ENCODE measurements at regions not wholly inside any gene's neighbourhood (a gene's known extent, or its start where the extent isn't known, plus 50 kb on each side); places are given as distances from the start of the nearest gene placed in this dataset.
A peak's percentile ranks its signal among the peaks of the same experiment; 100 is the strongest.
"Not testable (repeated sequence)": the region's sequence is repeated elsewhere in the genome, so short reads cannot be mapped to it uniquely, and the experiment has no call there.

GRCh38 chr17:15802917-15803316 is 70.8 kb downstream of the TBC1D26 start:
- not testable (repeated sequence) for FAIRE-seq

- not testable (repeated sequence) for FAIRE-seq
These were observed 74.7 kb downstream of the TBC1D26 start for GRCh38 chr17:15806825-15807224.

- FAIRE-seq, result not testable (repeated sequence)
These were observed 81.3 kb downstream of the TBC1D26 start for GRCh38 chr17:15813388-15813787.

GRCh38 chr17:15814003-15814402 is 81.9 kb downstream of the TBC1D26 start:
- not testable (repeated sequence) for FAIRE-seq

GRCh38 chr17:15817861-15818260 is 85.8 kb downstream of the TBC1D26 start:
- not testable (repeated sequence) for FAIRE-seq

GRCh38 chr17:15822280-15822679 is 90.2 kb downstream of the TBC1D26 start:
- not testable (repeated sequence) for FAIRE-seq

GRCh38 chr17:15828727-15829314 is 96.7 kb downstream of the TBC1D26 start:
- peak; percentile 61 for FAIRE-seq

GRCh38 chr17:15830221-15830620 is 98.1 kb downstream of the TBC1D26 start:
- FAIRE-seq, result not testable (repeated sequence)

- not testable (repeated sequence) for FAIRE-seq
These were observed 99.1 kb downstream of the TBC1D26 start for GRCh38 chr17:15831182-15831581.

- FAIRE-seq, result not testable (repeated sequence)
These were observed 100.9 kb downstream of the TBC1D26 start for GRCh38 chr17:15832921-15833480.

- not testable (repeated sequence) for FAIRE-seq
These were observed 101.8 kb downstream of the TBC1D26 start for GRCh38 chr17:15833890-15834289.

GRCh38 chr17:15835481-15835880 is 103.4 kb downstream of the TBC1D26 start:
- FAIRE-seq, result not testable (repeated sequence)

- peak; percentile 63 for FAIRE-seq
These were observed 104.3 kb downstream of the TBC1D26 start for GRCh38 chr17:15836249-15836982.

GRCh38 chr17:15836991-15837390 is 104.9 kb downstream of the TBC1D26 start:
- FAIRE-seq, result not testable (repeated sequence)

- FAIRE-seq, result peak; percentile 65
These were observed 97.3 kb upstream of the ADORA2B start for GRCh38 chr17:15847447-15848229.

GRCh38 chr17:15849054-15849453 is 95.9 kb upstream of the ADORA2B start:
- FAIRE-seq, result not testable (repeated sequence)

GRCh38 chr17:15850071-15850470 is 94.9 kb upstream of the ADORA2B start:
- not testable (repeated sequence) for FAIRE-seq

- not testable (repeated sequence) for FAIRE-seq
These were observed 94.2 kb upstream of the ADORA2B start for GRCh38 chr17:15850687-15851086.

- FAIRE-seq, result not testable (repeated sequence)
These were observed 92.1 kb upstream of the ADORA2B start for GRCh38 chr17:15852863-15853262.

- not testable (repeated sequence) for FAIRE-seq
These were observed 88.7 kb upstream of the ADORA2B start for GRCh38 chr17:15856191-15856590.

GRCh38 chr17:15856745-15857144 is 88.2 kb upstream of the ADORA2B start:
- FAIRE-seq, result not testable (repeated sequence)

GRCh38 chr17:15858082-15858481 is 86.8 kb upstream of the ADORA2B start:
- FAIRE-seq, result not testable (repeated sequence)

- not testable (repeated sequence) for FAIRE-seq
These were observed 84.2 kb upstream of the ADORA2B start for GRCh38 chr17:15860774-15861173.
